Stomach (tissue), 8 donors: ENCODE measurements at regions not wholly inside any gene's neighbourhood (a gene's known extent, or its start where the extent isn't known, plus 50 kb on each side); places are given as distances from the start of the nearest gene placed in this dataset.
A peak's percentile ranks its signal among the peaks of the same experiment; 100 is the strongest.

Experiments
- DNase-seq, 2 donors: peaks; one replicate each; pipeline versions ENCODE4 v3.0.0 to v3.0.0-alpha.2; 2013 to 2019
- H3K27ac ChIP-seq, 5 donors: fragments of 200-600 bp in 4 of 5; sonication (generic) in 4 of 5; one replicate each; pipeline ENCODE4 v1.5.1; 2013 to 2019; ENCODE audit warnings: mild to moderate bottlenecking in 1 of 5, moderate library complexity in 1 of 5
- H3K27me3 ChIP-seq, 3 donors: fragments of 200-600 bp; sonication (generic); one replicate each; pipeline ENCODE4 v1.5.1; 2017 to 2019; ENCODE audit warnings: mixed run types in 1 of 3
- H3K36me3 ChIP-seq, 4 donors: fragments of 200-600 bp; sonication (generic); 1 replicate in 3 of 4; 2 replicates in 1 of 4; pipeline ENCODE4 v1.5.1; 2016 to 2019
- H3K4me1 ChIP-seq, 4 donors: fragments of 200-600 bp; sonication (generic); one replicate each; pipeline ENCODE4 v1.5.1; 2016 to 2019
- H3K4me3 ChIP-seq, 4 donors: fragments of 200-600 bp; sonication (generic) in 3 of 4; one replicate each; pipeline ENCODE4 v1.5.1; 2016 to 2019; ENCODE audit warnings: mild to moderate bottlenecking in 1 of 4
- H3K9me3 ChIP-seq, 4 donors: fragments of 200-600 bp; sonication (generic); one replicate each; pipeline ENCODE4 v1.5.1; 2016 to 2019
- CTCF ChIP-seq, 7 experiments: fragments of 450-650 bp in 4 of 7; fragments of 200-600 bp in 3 of 7; sonication (generic) in 3 of 7; IDR thresholded peaks; one replicate each; pipeline ENCODE4 v1.5.1; 2016 to 2019; ENCODE audit warnings: antibody characterized with exemption in 7 of 7, control low read depth in 2 of 7, mild to moderate bottlenecking in 1 of 7
- EP300 ChIP-seq: sonication (generic); formaldehyde crosslinking; IDR thresholded peaks from one replicate; pipeline ENCODE4 v1.6.1; 2017; ENCODE audit warnings: antibody characterized with exemption
- POLR2A ChIP-seq, 4 donors: fragments of 450-650 bp; IDR thresholded peaks; one replicate each; pipeline ENCODE4 v1.6.1; 2016; ENCODE audit warnings: antibody characterized with exemption in 4 of 4, control low read depth in 2 of 4, mild to moderate bottlenecking in 1 of 4, moderate library complexity in 1 of 4
- POLR2AphosphoS5 ChIP-seq, 3 donors: sonication (generic); formaldehyde crosslinking; IDR thresholded peaks; one replicate each; pipeline ENCODE4 v1.6.1; 2016; ENCODE audit warnings: antibody characterized with exemption in 3 of 3
- WGBS, 5 donors: extraction: QIAGEN DNeasy Blood & Tissue Kit in 3 of 5; methylation state at CpG; one replicate each; pipeline versions ENCODE4 v1.1.5 to v1.1.7; 2013 to 2018; 5-methylcytosine and 5-hydroxymethylcytosine counted together
- intact Hi-C: fragments of 100-400 bp; cut with DNase I; formaldehyde crosslinking; loops from one replicate; pipeline ENCODE4 v1.15.1; 2023; ENCODE audit warnings: low total_unique reads
- donor health status: healthy with polysubstance abuse.
- donor health status: Bipolar disorder and iron deficiency.
- donor health status: healthy.

DNA sequence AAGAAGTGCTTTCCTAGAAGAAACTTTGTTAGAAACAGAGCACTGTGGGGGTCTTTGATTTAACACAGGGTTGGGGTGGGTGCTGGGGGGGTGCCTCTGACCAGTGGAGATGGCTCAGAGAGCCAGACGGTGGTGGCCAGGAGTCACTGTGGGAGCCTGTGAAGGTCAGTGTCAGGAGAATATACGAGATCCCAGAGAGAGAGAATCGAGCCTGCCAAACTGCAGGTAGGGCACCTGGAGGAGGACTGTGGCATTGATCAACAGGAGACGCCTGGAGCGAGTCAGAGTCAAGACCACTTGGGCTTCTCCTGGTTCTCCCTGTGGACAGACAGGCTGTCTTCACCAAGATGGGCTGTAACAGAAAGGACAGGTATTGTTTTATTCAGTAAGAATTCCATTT, 136.5 kb upstream of the TWIST2 start:
- no peak for DNase-seq
- Histone ChIP-seq H3K27ac (no peak overlapping the region), H3K4me1 (peaks cover 0 to 9% (median 2%) of the 10 kb centered on the region in 4 donors), H3K9me3 (no peaks in the 10 kb centered on the region), H3K4me3 (no peak overlapping the region), H3K36me3 (no peaks in the 10 kb centered on the region), H3K27me3 (peaks cover 0 to 1% (median 0%) of the 10 kb centered on the region in 3 donors)
- TF ChIP-seq POLR2A (IDR thresholded peaks at IDR 0.05) (no peak), CTCF (IDR thresholded peaks at IDR 0.05) (no peak), POLR2AphosphoS5 (IDR thresholded peaks at IDR 0.05) (no peak), EP300 (no peak)
- intact Hi-C loops = no loop called here
- WGBS, 5 donors = 66 to 82% (median 71%) methylated on average over 5 of the region's 5 CpGs

- intact Hi-C loops = no loop called here
- no peaks in the 10 kb centered on the region for H3K36me3 ChIP-seq
- WGBS, 5 donors = 94 to 100% (median 97%) methylated on average over 4 of the region's 4 CpGs
- TF ChIP-seq CTCF (IDR thresholded peaks at IDR 0.05) (no peak), POLR2A (IDR thresholded peaks at IDR 0.05) (no peak), EP300 (no peak), POLR2AphosphoS5 (IDR thresholded peaks at IDR 0.05) (no peak)
- peaks cover 0 to 9% (median 2%) of the 10 kb centered on the region in 4 donors for H3K4me1 ChIP-seq
- DNase-seq = no peak
- no peaks in the 10 kb centered on the region for H3K9me3 ChIP-seq
- peaks cover 0 to 8% (median 2%) of the 10 kb centered on the region in 3 donors for H3K27me3 ChIP-seq
- H3K27ac ChIP-seq = no peak overlapping the region
- H3K4me3 ChIP-seq = no peak overlapping the region
These were observed 135.9 kb upstream of the TWIST2 start for GRCh38 chr2:238712011-238712410.

DNA sequence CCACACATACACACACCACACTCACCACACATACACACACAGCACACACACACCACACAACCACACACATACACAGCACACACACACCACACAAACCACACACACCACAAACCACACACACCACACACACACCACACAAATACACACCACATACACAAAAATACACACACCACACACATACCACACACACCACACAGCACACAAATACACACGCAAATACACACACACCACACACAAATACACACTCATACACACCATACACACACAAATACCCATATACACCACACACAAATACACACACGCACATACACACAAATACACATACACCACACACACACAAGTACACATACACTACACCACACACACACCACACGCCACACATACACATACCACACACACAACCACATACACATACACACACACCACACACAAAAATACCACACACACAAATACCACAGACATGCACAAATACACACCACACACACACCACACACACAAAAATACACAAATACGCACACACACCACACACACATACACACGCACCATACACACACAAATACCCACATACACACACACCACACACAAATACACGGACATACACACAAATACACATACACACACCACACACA, 134.6 kb upstream of the TWIST2 start:
- no peak for TF ChIP-seq CTCF (IDR thresholded peaks at IDR 0.05)
- no peak for TF ChIP-seq EP300
- no peak for TF ChIP-seq POLR2A (IDR thresholded peaks at IDR 0.05)
- TF ChIP-seq POLR2AphosphoS5 (IDR thresholded peaks at IDR 0.05) = no peak
- intact Hi-C loops = no loop called here
- no peaks in the 10 kb centered on the region for H3K9me3 ChIP-seq
- WGBS, 5 donors = 82 to 98% (median 91%) methylated on average over 6 of the region's 6 CpGs
- H3K27me3 ChIP-seq = peaks cover 0 to 9% (median 3%) of the 10 kb centered on the region in 3 donors
- peak overlapping the region in 1 of 5 donors; percentile 39 for H3K27ac ChIP-seq
- DNase-seq = no peak
- H3K36me3 ChIP-seq = no peaks in the 10 kb centered on the region
- peaks cover 0 to 9% (median 2%) of the 10 kb centered on the region in 4 donors for H3K4me1 ChIP-seq
- H3K4me3 ChIP-seq = no peak overlapping the region

DNA sequence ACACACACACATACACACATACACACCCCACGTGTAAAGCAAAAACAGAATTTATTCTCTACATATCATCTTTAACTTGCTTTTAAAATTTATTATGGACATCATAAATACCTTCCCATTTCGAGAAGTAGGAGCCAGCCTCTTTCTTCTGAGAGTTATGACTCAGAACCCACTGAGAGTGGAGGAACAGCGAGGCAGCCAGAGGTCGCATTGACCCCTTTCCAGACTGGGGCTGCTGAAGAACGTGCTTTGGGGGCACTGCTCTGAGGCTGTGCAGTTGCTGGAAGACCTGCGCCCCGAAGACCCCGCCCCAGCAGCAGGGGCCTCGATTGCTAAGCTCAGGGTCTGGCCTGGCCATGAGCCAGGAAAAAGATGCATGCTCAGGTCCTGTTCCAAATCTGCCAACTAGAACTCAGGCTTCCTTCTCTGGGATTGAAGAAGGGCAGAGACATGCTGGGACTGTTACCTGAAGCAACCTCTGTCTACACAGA, 133.8 kb upstream of the TWIST2 start:
- Histone ChIP-seq H3K4me3 (no peak overlapping the region), H3K36me3 (no peaks in the 10 kb centered on the region), H3K27me3 (peaks cover 0 to 9% (median 3%) of the 10 kb centered on the region in 3 donors), H3K4me1 (peaks cover 0 to 9% (median 2%) of the 10 kb centered on the region in 4 donors), H3K27ac (peak overlapping the region in 1 of 5 donors; percentile 54), H3K9me3 (no peaks in the 10 kb centered on the region)
- intact Hi-C loops = no loop called here
- DNase-seq = peak in 1 of 2 donors; percentile 35
- 49 to 76% (median 73%) methylated on average over 8 to 9 of the region's 9 CpGs for WGBS, 5 donors
- TF ChIP-seq POLR2A (IDR thresholded peaks at IDR 0.05) (no peak), EP300 (no peak), CTCF (IDR thresholded peaks at IDR 0.05) (no peak), POLR2AphosphoS5 (IDR thresholded peaks at IDR 0.05) (no peak)
